ENCODE measurements at regions not wholly inside any gene's neighbourhood (a gene's known extent, or its start where the extent isn't known, plus 50 kb on each side); places are given as distances from the start of the nearest gene placed in this dataset.

- CTCF ChIA-PET: interaction anchor here (0.9 to 1.2 kb wide), 3 partner anchors 17 to 136 kb away, joined by 3 to 15 read pairs (median 4); no protein-coding TSS in a partner anchor
Observed at GRCh38 chr11:128022007-128022368, 565.4 kb downstream of the ETS1 start.

DNA sequence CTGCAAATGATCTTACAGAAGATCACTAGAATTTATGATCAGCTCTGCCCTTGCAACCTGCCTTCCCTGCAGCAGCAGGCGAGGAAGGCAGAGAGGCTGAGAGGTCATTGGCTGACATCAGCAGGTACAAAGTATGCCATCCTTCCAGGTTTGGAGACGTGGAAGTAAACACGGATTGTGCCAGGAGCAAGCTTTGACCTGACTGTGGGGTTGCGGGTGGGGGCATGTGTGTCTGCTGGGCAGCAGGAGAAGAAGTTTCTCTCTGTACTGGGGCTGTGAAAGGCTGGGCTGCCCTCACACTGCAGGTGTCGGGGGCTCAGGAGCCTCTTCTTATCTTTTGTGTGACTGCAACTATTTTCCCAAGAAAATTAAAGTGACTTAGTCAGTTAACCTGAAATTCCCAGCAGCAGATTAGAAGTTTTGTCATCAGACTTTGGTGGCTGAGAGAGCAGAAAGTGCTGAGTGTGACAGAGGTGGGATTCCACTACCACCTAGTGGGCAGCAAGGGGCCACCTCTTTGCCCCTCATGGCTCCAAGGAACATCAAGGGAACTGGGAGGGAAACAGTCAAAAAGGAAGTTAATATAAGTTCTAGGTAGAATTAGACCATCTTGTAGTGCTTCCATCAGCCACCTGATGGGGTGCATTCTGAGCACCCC is 565.9 kb downstream of the ETS1 start:
- H3K27me3 Mint-ChIP-seq (ENCODE audit: low read depth): no peaks in the 10 kb centered on the region
- no peak for DNase-seq
- peaks cover 5% of the 10 kb centered on the region for H3K4me1 Mint-ChIP-seq (ENCODE audit: low read depth)
- intact Hi-C loops (cut with micrococcal nuclease): loop anchor here (1.0 to 5.0 kb wide), 2 partner anchors 18 to 179 kb away; no protein-coding TSS in a partner anchor
- no peak overlapping the region for H3K4me3 Mint-ChIP-seq
- no peaks in the 10 kb centered on the region for H3K9me3 Mint-ChIP-seq
- no peaks in the 10 kb centered on the region for H3K36me3 Mint-ChIP-seq (ENCODE audit: low read depth)
- no peak overlapping the region for H3K27ac Mint-ChIP-seq
- CTCF ChIA-PET: interaction anchor here (0.9 to 1.2 kb wide), 3 partner anchors 10 to 136 kb away, joined by 4 to 15 read pairs (median 4); no protein-coding TSS in a partner anchor

More at GRCh38 chr11:128022007-128022368, 565.4 kb downstream of the ETS1 start:
- peak; percentile 42 for DNase-seq
- Mint-ChIP-seq H3K9me3 (no peaks in the 10 kb centered on the region), H3K27me3 (ENCODE audit: low read depth) (no peaks in the 10 kb centered on the region), H3K27ac (no peak overlapping the region), H3K4me3 (no peak overlapping the region), H3K36me3 (ENCODE audit: low read depth) (no peaks in the 10 kb centered on the region), H3K4me1 (ENCODE audit: low read depth) (peaks cover 5% of the 10 kb centered on the region)
- intact Hi-C loops (cut with micrococcal nuclease): loop anchor here (1.0 to 5.0 kb wide), 2 partner anchors 17 to 180 kb away; no protein-coding TSS in a partner anchor

DNA sequence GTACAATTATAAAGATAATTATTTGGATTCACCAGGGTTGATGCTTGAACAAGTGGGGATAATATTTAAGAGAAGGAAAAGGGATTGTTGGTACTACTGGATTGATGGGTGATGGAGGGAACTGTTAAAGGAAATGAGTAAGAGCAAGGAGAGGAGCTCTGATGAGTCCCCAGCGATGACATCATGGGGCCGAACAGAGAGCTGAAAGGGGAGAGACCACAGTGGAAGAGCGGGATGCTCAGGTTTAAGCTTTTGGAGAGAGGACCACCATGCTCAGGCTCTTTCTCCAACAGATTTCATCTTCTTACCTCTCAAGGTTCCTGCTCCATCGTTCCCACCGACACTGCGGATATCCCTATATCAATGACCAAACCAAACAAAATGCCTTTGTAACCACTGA is 568.7 kb downstream of the ETS1 start:
- no peak for DNase-seq
- CTCF ChIA-PET: interaction anchor here (0.9 to 4.0 kb wide), 2 partner anchors 9 to 139 kb away, joined by 3 to 20 read pairs; no protein-coding TSS in a partner anchor
- H3K9me3 Mint-ChIP-seq: no peaks in the 10 kb centered on the region
- no peaks in the 10 kb centered on the region for H3K27me3 Mint-ChIP-seq (ENCODE audit: low read depth)
- H3K36me3 Mint-ChIP-seq (ENCODE audit: low read depth): no peaks in the 10 kb centered on the region
- H3K27ac Mint-ChIP-seq: no peak overlapping the region
- intact Hi-C loops (cut with micrococcal nuclease): no loop called here
- peaks cover 5% of the 10 kb centered on the region for H3K4me1 Mint-ChIP-seq (ENCODE audit: low read depth)
- H3K4me3 Mint-ChIP-seq: no peak overlapping the region

GRCh38 chr11:128005562-128005961 is 581.8 kb downstream of the ETS1 start:
- H3K4me1 Mint-ChIP-seq (ENCODE audit: low read depth): no peaks in the 10 kb centered on the region
- H3K27ac Mint-ChIP-seq: no peak overlapping the region
- intact Hi-C loops (cut with micrococcal nuclease): no loop called here
- H3K9me3 Mint-ChIP-seq: peaks cover 15% of the 10 kb centered on the region
- H3K4me3 Mint-ChIP-seq: no peak overlapping the region
- CTCF ChIA-PET: no interaction called here
- H3K36me3 Mint-ChIP-seq (ENCODE audit: low read depth): peaks cover 3% of the 10 kb centered on the region
- no peak for DNase-seq
- peaks cover 19% of the 10 kb centered on the region for H3K27me3 Mint-ChIP-seq (ENCODE audit: low read depth)

DNA sequence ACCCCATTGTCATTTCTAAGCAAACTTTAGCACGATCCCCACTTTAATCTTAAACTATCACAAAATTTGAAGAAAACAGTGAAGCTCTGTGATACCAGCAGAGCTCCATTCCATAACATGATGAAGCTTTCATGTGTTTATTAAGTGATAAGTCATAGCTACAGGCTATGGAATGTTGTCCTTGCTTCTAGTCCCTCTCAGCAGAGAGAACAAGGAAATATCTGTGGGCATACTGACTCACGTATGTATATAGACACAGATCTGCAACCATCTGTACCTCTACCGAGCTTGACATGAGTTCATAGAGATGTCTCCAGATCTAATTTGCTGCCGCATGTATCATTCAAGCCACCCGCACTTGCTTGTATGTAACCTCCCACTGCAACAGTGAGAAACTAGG is 588.9 kb downstream of the ETS1 start:
- intact Hi-C loops (cut with micrococcal nuclease): no loop called here

GRCh38 chr11:127997594-127997993 is 589.8 kb downstream of the ETS1 start:
- CTCF ChIA-PET: no interaction called here
- Mint-ChIP-seq H3K36me3 (ENCODE audit: low read depth) (no peaks in the 10 kb centered on the region), H3K27me3 (ENCODE audit: low read depth) (peaks cover 12% of the 10 kb centered on the region), H3K4me1 (ENCODE audit: low read depth) (no peaks in the 10 kb centered on the region), H3K9me3 (no peaks in the 10 kb centered on the region), H3K27ac (no peak overlapping the region), H3K4me3 (no peak overlapping the region)
- DNase-seq: no peak
- intact Hi-C loops (cut with micrococcal nuclease): no loop called here

More for the DNA sequence above, 588.9 kb downstream of the ETS1 start:
- CTCF ChIA-PET: no interaction called here
- H3K27ac Mint-ChIP-seq: no peak overlapping the region
- DNase-seq: no peak
- H3K36me3 Mint-ChIP-seq (ENCODE audit: low read depth): no peaks in the 10 kb centered on the region
- H3K4me1 Mint-ChIP-seq (ENCODE audit: low read depth): no peaks in the 10 kb centered on the region
- H3K27me3 Mint-ChIP-seq (ENCODE audit: low read depth): peaks cover 12% of the 10 kb centered on the region
- H3K4me3 Mint-ChIP-seq: no peak overlapping the region
- H3K9me3 Mint-ChIP-seq: no peaks in the 10 kb centered on the region

- Mint-ChIP-seq H3K27ac (no peak overlapping the region), H3K4me1 (ENCODE audit: low read depth) (no peaks in the 10 kb centered on the region), H3K4me3 (no peak overlapping the region), H3K36me3 (ENCODE audit: low read depth) (no peaks in the 10 kb centered on the region), H3K27me3 (ENCODE audit: low read depth) (peaks cover 11% of the 10 kb centered on the region), H3K9me3 (no peaks in the 10 kb centered on the region)
- intact Hi-C loops (cut with micrococcal nuclease): no loop called here
- CTCF ChIA-PET: no interaction called here
- DNase-seq: no peak
Observed at GRCh38 chr11:127996825-127997224, 590.5 kb downstream of the ETS1 start.

DNA sequence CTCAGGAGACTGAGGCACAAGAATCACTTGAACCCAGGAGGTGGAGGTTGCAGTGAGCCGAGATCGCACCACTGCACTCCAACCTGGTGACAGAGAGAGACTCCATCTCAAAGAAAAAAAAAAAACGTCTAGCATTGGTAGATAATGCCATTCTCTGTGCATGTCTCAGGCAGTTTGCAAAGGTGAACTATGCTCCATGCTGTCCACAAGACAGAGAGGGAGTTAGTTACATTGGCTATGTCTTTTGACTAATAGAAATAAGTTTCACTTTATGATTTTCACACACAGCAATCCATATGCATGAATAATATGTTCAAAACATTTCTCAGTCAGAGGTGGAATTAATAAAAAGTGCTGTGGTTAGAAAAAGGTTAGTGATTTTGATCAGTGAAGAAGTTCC is 591.4 kb downstream of the ETS1 start:
- Mint-ChIP-seq H3K9me3 (no peaks in the 10 kb centered on the region), H3K27ac (no peak overlapping the region), H3K4me3 (no peak overlapping the region), H3K36me3 (ENCODE audit: low read depth) (no peaks in the 10 kb centered on the region), H3K27me3 (ENCODE audit: low read depth) (peaks cover 11% of the 10 kb centered on the region), H3K4me1 (ENCODE audit: low read depth) (no peaks in the 10 kb centered on the region)
- DNase-seq: no peak
- CTCF ChIA-PET: interaction anchor here (1.0 kb wide), 1 partner anchor 152 kb away, joined by 5 read pairs; no protein-coding TSS in a partner anchor
- intact Hi-C loops (cut with micrococcal nuclease): no loop called here

- no peak overlapping the region for H3K27ac Mint-ChIP-seq
- intact Hi-C loops (cut with micrococcal nuclease): loop anchor here (1.0 kb wide), 1 partner anchor 151 kb away; no protein-coding TSS in a partner anchor
- CTCF ChIA-PET: interaction anchor here (0.7 to 1.0 kb wide), 2 partner anchors 151 to 163 kb away, joined by 3 to 5 read pairs; no protein-coding TSS in a partner anchor
- H3K9me3 Mint-ChIP-seq: no peaks in the 10 kb centered on the region
- no peak for DNase-seq
- no peak overlapping the region for H3K4me3 Mint-ChIP-seq
- H3K36me3 Mint-ChIP-seq (ENCODE audit: low read depth): no peaks in the 10 kb centered on the region
- no peaks in the 10 kb centered on the region for H3K4me1 Mint-ChIP-seq (ENCODE audit: low read depth)
- H3K27me3 Mint-ChIP-seq (ENCODE audit: low read depth): peaks cover 11% of the 10 kb centered on the region
Observed at GRCh38 chr11:127994736-127995135, 592.6 kb downstream of the ETS1 start.

DNA sequence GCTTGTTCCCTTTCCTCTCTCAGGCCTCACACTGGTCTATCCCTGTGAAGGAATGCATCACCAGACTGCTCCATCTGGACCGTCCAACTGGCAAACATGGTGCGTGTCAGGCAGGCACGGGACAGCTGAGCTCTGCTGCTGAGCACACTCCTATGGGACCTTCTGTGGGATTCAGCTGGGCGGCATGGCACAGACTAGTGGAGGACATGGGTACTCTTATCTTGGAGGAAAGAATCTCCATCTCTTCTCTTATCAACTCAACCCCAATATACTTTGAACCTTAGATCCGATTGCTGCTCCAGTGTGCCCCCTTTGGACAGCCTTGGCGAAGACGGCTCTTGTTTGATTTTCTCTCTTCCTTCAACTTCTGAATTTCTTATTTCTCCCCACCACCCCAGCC is 593.6 kb downstream of the ETS1 start:
- Mint-ChIP-seq H3K36me3 (ENCODE audit: low read depth) (no peaks in the 10 kb centered on the region), H3K4me1 (ENCODE audit: low read depth) (no peaks in the 10 kb centered on the region), H3K4me3 (no peak overlapping the region), H3K9me3 (no peaks in the 10 kb centered on the region), H3K27ac (no peak overlapping the region), H3K27me3 (ENCODE audit: low read depth) (peaks cover 8% of the 10 kb centered on the region)
- intact Hi-C loops (cut with micrococcal nuclease): loop anchor here (1.0 kb wide), 1 partner anchor 150 kb away; no protein-coding TSS in a partner anchor
- CTCF ChIA-PET: interaction anchor here (1.3 kb wide), 1 partner anchor 150 kb away, joined by 5 read pairs; no protein-coding TSS in a partner anchor
- no peak for DNase-seq

- CTCF ChIA-PET: interaction anchor here (1.3 kb wide), 1 partner anchor 150 kb away, joined by 5 read pairs; no protein-coding TSS in a partner anchor
- Mint-ChIP-seq H3K36me3 (ENCODE audit: low read depth) (no peaks in the 10 kb centered on the region), H3K4me3 (no peak overlapping the region), H3K4me1 (ENCODE audit: low read depth) (no peaks in the 10 kb centered on the region), H3K27me3 (ENCODE audit: low read depth) (peaks cover 8% of the 10 kb centered on the region), H3K9me3 (no peaks in the 10 kb centered on the region), H3K27ac (no peak overlapping the region)
- intact Hi-C loops (cut with micrococcal nuclease): no loop called here
- no peak for DNase-seq
Observed at GRCh38 chr11:127993281-127993680, 594.1 kb downstream of the ETS1 start.

- CTCF ChIA-PET: no interaction called here
- no peaks in the 10 kb centered on the region for H3K4me1 Mint-ChIP-seq (ENCODE audit: low read depth)
- H3K27me3 Mint-ChIP-seq (ENCODE audit: low read depth): peaks cover 3% of the 10 kb centered on the region
- intact Hi-C loops (cut with micrococcal nuclease): no loop called here
- H3K9me3 Mint-ChIP-seq: peaks cover 5% of the 10 kb centered on the region
- no peak for DNase-seq
- no peak overlapping the region for H3K27ac Mint-ChIP-seq
- no peak overlapping the region for H3K4me3 Mint-ChIP-seq
- peaks cover 3% of the 10 kb centered on the region for H3K36me3 Mint-ChIP-seq (ENCODE audit: low read depth)
Observed at GRCh38 chr11:127986073-127986472, 601.3 kb downstream of the ETS1 start.

GRCh38 chr11:127972816-127973215 is 614.5 kb downstream of the ETS1 start:
- Mint-ChIP-seq H3K9me3 (peaks cover 7% of the 10 kb centered on the region), H3K36me3 (ENCODE audit: low read depth) (no peaks in the 10 kb centered on the region), H3K4me1 (ENCODE audit: low read depth) (no peaks in the 10 kb centered on the region), H3K27ac (no peak overlapping the region), H3K4me3 (no peak overlapping the region), H3K27me3 (ENCODE audit: low read depth) (peaks cover 12% of the 10 kb centered on the region)
- intact Hi-C loops (cut with micrococcal nuclease): no loop called here
- CTCF ChIA-PET: no interaction called here
- DNase-seq: no peak

Data from activated naive CD4-positive, alpha-beta T cell treated with anti-CD3 and anti-CD28 coated beads for 36 hours (primary cell).